HG03108 (cell line): ENCODE measurements at regions not wholly inside any gene's neighbourhood (a gene's known extent, or its start where the extent isn't known, plus 50 kb on each side); places are given as distances from the start of the nearest gene placed in this dataset.

Source experiments
- ATAC-seq: cut with Tn5 transposase; IDR thresholded peaks from one replicate; pipeline ENCODE4 v1.9.1; 2021; ENCODE audit warnings: moderate library complexity; ENCODE audit not compliant: unreplicated experiment

- no peak for ATAC-seq
Observed at GRCh38 chr1:38097284-38097898, 50.8 kb upstream of the POU3F1 start.
